GM12865 (cell line): ENCODE measurements at regions not wholly inside any gene's neighbourhood (a gene's known extent, or its start where the extent isn't known, plus 50 kb on each side); places are given as distances from the start of the nearest gene placed in this dataset.

Source experiments
- DNase-seq: peaks from one replicate; pipeline ENCODE4 v3.0.0; 2010; ENCODE audit warnings: low read depth
- H3K4me3 ChIP-seq: 2 replicates; pipeline ENCODE4 v1.5.1; 2011; ENCODE audit warnings: mild to moderate bottlenecking, low read depth, low read length, control low read depth
- TF ChIP-seq, protein P1 (sequence below): IDR thresholded peaks from 2 replicates; pipeline ENCODE4 v1.5.1; 2011; ENCODE audit warnings: low read length, control low read depth, low read depth, inconsistent platforms; ENCODE audit not compliant: insufficient read depth; ENCODE audit errors: missing control alignments

DNA sequence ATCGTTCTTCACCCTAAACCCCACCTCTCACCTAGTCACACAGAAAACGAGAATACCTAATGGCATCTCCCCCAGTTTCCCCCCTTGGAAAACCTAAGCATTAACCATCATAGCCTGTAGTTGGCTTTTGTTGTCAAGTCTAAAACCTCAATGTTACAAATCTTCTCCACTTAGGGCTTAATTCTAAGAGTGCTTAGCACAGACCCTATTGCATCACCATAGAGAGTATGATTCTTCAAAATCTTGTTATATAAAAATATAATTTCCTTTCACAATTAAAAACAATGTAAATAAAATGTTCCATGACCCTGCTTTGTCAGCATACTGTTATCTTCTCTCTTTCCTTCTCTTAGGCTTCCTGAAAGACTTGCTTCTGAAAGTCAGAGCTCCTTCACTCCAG is 263.2 kb upstream of the RGS18 start:
- DNase-seq = no peak
- H3K4me3 ChIP-seq = no peak overlapping the region
- TF ChIP-seq, protein P1, sequence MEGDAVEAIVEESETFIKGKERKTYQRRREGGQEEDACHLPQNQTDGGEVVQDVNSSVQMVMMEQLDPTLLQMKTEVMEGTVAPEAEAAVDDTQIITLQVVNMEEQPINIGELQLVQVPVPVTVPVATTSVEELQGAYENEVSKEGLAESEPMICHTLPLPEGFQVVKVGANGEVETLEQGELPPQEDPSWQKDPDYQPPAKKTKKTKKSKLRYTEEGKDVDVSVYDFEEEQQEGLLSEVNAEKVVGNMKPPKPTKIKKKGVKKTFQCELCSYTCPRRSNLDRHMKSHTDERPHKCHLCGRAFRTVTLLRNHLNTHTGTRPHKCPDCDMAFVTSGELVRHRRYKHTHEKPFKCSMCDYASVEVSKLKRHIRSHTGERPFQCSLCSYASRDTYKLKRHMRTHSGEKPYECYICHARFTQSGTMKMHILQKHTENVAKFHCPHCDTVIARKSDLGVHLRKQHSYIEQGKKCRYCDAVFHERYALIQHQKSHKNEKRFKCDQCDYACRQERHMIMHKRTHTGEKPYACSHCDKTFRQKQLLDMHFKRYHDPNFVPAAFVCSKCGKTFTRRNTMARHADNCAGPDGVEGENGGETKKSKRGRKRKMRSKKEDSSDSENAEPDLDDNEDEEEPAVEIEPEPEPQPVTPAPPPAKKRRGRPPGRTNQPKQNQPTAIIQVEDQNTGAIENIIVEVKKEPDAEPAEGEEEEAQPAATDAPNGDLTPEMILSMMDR = no peak

GRCh38 chr1:191895462-191896058 is 262.7 kb upstream of the RGS18 start:
- TF ChIP-seq, protein P1 = no peak
- DNase-seq = no peak
- H3K4me3 ChIP-seq = no peak overlapping the region

- H3K4me3 ChIP-seq = no peak overlapping the region
- TF ChIP-seq, protein P1 = no peak
- DNase-seq = no peak
Observed at GRCh38 chr1:191897134-191897533, 261.1 kb upstream of the RGS18 start.

GRCh38 chr1:191901651-191902050 is 256.6 kb upstream of the RGS18 start:
- no peak for DNase-seq
- H3K4me3 ChIP-seq = no peak overlapping the region
- TF ChIP-seq, protein P1 = no peak

- DNase-seq = no peak
- TF ChIP-seq, protein P1 = no peak
- no peak overlapping the region for H3K4me3 ChIP-seq
Observed at GRCh38 chr1:191904991-191905390, 253.3 kb upstream of the RGS18 start.

DNA sequence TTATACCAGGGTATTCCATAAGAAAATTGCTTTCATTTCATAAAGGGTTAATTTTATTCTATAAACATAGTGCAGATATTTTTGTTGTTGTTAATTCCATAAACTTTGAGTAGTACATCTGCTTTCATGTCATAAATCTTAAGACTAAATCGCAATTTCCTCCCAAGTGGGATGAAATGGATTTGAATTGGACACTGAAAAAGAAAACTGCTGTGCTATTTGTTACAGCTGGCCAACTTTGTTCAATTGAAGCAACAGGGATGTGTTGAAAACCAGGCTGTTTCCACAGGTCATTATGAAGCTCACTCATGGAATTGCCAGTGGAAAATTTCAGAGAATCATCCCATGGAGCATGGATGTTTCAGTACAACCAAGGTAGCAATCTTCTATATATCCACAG is 252.5 kb upstream of the RGS18 start:
- DNase-seq = no peak
- no peak overlapping the region for H3K4me3 ChIP-seq
- TF ChIP-seq, protein P1 = no peak

GRCh38 chr1:191907121-191907520 is 251.1 kb upstream of the RGS18 start:
- TF ChIP-seq, protein P1 = no peak
- H3K4me3 ChIP-seq = no peak overlapping the region
- no peak for DNase-seq
